Osteoblast (primary cell): ENCODE measurements at regions not wholly inside any gene's neighbourhood (a gene's known extent, or its start where the extent isn't known, plus 50 kb on each side); places are given as distances from the start of the nearest gene placed in this dataset.

Experiments
- DNase-seq: peaks from one replicate; pipeline ENCODE4 v3.0.0; 2011; ENCODE audit warnings: low spot score, mixed read lengths; ENCODE audit not compliant: insufficient read length; ENCODE audit errors: missing footprints
- H2AFZ ChIP-seq: 2 replicates; pipeline ENCODE4 v1.6.0; 2011; ENCODE audit warnings: mild to moderate bottlenecking, low read length
- H3K27ac ChIP-seq: 2 replicates; pipeline ENCODE4 v1.5.1; 2011; ENCODE audit warnings: mild to moderate bottlenecking, low read depth, low read length, moderate library complexity
- H3K27me3 ChIP-seq: 2 replicates; pipeline ENCODE4 v1.6.0; 2012; ENCODE audit warnings: mild to moderate bottlenecking, control low read depth, inconsistent platforms, low read length, moderate library complexity; ENCODE audit not compliant: insufficient read depth
- H3K36me3 ChIP-seq: 2 replicates; pipeline ENCODE4 v1.5.1; 2011; ENCODE audit warnings: mild to moderate bottlenecking, low read length, control low read depth, moderate library complexity; ENCODE audit not compliant: insufficient read depth
- H3K4me1 ChIP-seq: 2 replicates; pipeline ENCODE4 v1.5.1; 2011; ENCODE audit warnings: mild to moderate bottlenecking, low read length, control low read depth, moderate library complexity; ENCODE audit not compliant: insufficient read depth
- H3K4me2 ChIP-seq: 2 replicates; pipeline ENCODE4 v1.6.0; 2011; ENCODE audit warnings: mild to moderate bottlenecking, low read length; ENCODE audit not compliant: insufficient read depth
- H3K4me3 ChIP-seq: fragments of 200-600 bp; sonication (generic); 3 replicates; pipeline ENCODE4 v1.5.1; 2012; ENCODE audit warnings: mild to moderate bottlenecking, low read length, inconsistent platforms; ENCODE audit not compliant: insufficient read depth
- H3K79me2 ChIP-seq: 2 replicates; pipeline ENCODE4 v1.6.0; 2012; ENCODE audit warnings: mild to moderate bottlenecking, low read length, control low read depth, inconsistent platforms; ENCODE audit not compliant: insufficient read depth
- H3K9me3 ChIP-seq: 2 replicates; pipeline ENCODE4 v1.5.1; 2011; ENCODE audit warnings: low read depth, low read length, control low read depth
- H4K20me1 ChIP-seq: 2 replicates; pipeline ENCODE4 v1.6.0; 2012; ENCODE audit warnings: mild to moderate bottlenecking, low read length, control low read depth; ENCODE audit not compliant: insufficient read depth
- TF ChIP-seq, protein P1 (sequence below): IDR thresholded peaks from 2 replicates; pipeline ENCODE4 v1.5.1; 2011; ENCODE audit warnings: mild to moderate bottlenecking, low read depth, low read length, moderate library complexity; ENCODE audit errors: extremely low read depth

DNA sequence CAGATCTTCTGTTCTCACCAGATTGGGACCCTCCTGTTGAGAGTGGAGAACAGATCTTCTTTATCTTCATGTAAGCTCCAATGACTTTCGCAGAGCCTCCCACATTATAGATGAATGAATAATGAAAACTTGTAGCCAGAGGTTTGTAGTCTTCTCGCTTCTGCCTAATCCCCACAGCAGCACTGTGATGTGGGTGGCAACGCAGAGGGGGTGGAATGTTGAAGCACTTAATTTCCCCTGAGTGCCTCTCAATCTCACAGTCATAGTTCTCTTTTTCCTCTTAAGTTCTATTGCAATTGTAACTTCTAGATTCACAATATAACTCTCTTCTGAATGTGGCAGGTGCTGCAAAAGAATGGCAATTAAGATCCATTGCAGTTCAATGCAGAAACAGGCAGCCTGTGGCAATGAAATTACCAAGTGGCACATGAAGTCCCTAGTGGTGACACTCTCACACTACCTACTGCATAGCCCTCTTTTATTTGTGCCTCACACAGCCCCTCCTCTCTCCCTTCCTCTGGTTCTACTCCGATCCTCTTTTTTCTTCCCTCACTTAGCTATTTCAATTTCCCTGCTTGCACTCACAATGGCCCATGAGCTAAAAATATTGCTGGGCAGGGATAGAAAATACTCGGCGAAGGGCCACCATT lies 281.9 kb downstream of the UBE3D start:
- Histone ChIP-seq H3K4me1 (peaks cover 11% of the 10 kb centered on the region), H3K27me3 (no peaks in the 10 kb centered on the region), H4K20me1 (no peaks in the 10 kb centered on the region), H3K9me3 (no peaks in the 10 kb centered on the region), H3K4me2 (no peak overlapping the region), H3K79me2 (no peaks in the 10 kb centered on the region), H3K36me3 (no peaks in the 10 kb centered on the region), H2AFZ (no peak overlapping the region), H3K27ac (no peak overlapping the region), H3K4me3 (no peak overlapping the region)
- DNase-seq = no peak
- TF ChIP-seq, protein P1, sequence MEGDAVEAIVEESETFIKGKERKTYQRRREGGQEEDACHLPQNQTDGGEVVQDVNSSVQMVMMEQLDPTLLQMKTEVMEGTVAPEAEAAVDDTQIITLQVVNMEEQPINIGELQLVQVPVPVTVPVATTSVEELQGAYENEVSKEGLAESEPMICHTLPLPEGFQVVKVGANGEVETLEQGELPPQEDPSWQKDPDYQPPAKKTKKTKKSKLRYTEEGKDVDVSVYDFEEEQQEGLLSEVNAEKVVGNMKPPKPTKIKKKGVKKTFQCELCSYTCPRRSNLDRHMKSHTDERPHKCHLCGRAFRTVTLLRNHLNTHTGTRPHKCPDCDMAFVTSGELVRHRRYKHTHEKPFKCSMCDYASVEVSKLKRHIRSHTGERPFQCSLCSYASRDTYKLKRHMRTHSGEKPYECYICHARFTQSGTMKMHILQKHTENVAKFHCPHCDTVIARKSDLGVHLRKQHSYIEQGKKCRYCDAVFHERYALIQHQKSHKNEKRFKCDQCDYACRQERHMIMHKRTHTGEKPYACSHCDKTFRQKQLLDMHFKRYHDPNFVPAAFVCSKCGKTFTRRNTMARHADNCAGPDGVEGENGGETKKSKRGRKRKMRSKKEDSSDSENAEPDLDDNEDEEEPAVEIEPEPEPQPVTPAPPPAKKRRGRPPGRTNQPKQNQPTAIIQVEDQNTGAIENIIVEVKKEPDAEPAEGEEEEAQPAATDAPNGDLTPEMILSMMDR = peak; percentile 15

GRCh38 chr6:82785206-82785605 lies 280.4 kb downstream of the UBE3D start:
- Histone ChIP-seq H3K9me3 (no peaks in the 10 kb centered on the region), H3K79me2 (no peaks in the 10 kb centered on the region), H2AFZ (no peak overlapping the region), H3K4me1 (peaks cover 11% of the 10 kb centered on the region), H3K4me2 (no peak overlapping the region), H3K4me3 (no peak overlapping the region), H3K27me3 (no peaks in the 10 kb centered on the region), H4K20me1 (no peaks in the 10 kb centered on the region), H3K36me3 (no peaks in the 10 kb centered on the region), H3K27ac (no peak overlapping the region)
- peak; percentile 56 for DNase-seq
- TF ChIP-seq, protein P1 = no peak

DNA sequence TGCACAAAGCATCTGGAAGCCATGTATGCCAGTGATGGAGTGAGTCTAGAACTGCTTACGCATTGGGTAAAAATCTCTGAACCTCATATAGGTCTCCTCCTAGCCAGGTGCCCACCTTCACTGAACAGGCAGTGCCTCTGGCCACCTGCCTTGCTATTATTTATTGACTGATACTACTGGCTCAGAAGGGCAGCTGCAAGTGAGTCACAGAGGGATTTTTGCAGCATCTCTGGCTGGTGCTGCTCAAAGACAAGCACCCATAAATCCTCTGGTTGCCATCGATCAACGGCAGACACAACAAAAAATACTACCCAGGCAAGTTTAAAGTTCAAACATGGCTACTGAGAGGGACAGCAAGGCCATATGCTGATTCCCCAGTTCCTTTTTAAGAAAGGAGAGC lies 279.4 kb downstream of the UBE3D start:
- no peak overlapping the region for H3K27ac ChIP-seq
- H3K9me3 ChIP-seq = no peaks in the 10 kb centered on the region
- H3K4me2 ChIP-seq = no peak overlapping the region
- H3K36me3 ChIP-seq = no peaks in the 10 kb centered on the region
- no peaks in the 10 kb centered on the region for H3K27me3 ChIP-seq
- H4K20me1 ChIP-seq = no peaks in the 10 kb centered on the region
- TF ChIP-seq, protein P1 = no peak
- H3K4me3 ChIP-seq = no peak overlapping the region
- peaks cover 11% of the 10 kb centered on the region for H3K4me1 ChIP-seq
- no peaks in the 10 kb centered on the region for H3K79me2 ChIP-seq
- H2AFZ ChIP-seq = no peak overlapping the region
- no peak for DNase-seq

GRCh38 chr6:82795940-82796339 lies 269.7 kb downstream of the UBE3D start:
- peak; percentile 57 for DNase-seq
- TF ChIP-seq, protein P1 = no peak

More at GRCh38 chr6:82795940-82796339, 269.7 kb downstream of the UBE3D start:
- Histone ChIP-seq H3K27ac (no peak overlapping the region), H3K36me3 (no peaks in the 10 kb centered on the region), H3K79me2 (no peaks in the 10 kb centered on the region), H4K20me1 (no peaks in the 10 kb centered on the region), H3K4me3 (no peak overlapping the region), H3K4me1 (no peaks in the 10 kb centered on the region), H3K9me3 (peaks cover 4% of the 10 kb centered on the region), H2AFZ (no peak overlapping the region), H3K4me2 (no peak overlapping the region), H3K27me3 (no peaks in the 10 kb centered on the region)
